ENCODE measurements at regions not wholly inside any gene's neighbourhood (a gene's known extent, or its start where the extent isn't known, plus 50 kb on each side); places are given as distances from the start of the nearest gene placed in this dataset.

DNA sequence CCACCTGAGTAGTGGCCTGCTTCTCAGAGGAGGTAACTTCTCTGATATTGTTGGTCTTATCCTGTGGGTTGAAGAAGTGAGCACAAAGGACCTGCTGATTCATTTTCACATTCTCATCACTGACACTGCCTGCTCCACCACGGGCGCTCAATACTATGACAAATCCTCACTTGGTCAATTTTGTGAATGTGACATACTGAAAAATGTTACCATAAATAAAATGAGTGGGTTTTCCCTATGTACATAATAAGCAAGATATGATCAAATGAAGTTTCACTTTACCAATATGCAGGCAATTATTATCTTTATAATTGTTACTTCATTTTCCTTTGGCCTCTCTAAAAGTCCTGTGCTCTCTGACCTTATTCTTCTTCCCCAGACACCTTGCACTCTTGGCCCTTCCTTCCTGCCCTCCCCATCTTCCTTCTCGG, 71.5 kb upstream of the RIPOR2 start:
- no peak for TF ChIP-seq EZH2phosphoT487 (IDR thresholded peaks at IDR 0.05; ENCODE audit: borderline replicate concordance)
- TF ChIP-seq, protein P1, sequence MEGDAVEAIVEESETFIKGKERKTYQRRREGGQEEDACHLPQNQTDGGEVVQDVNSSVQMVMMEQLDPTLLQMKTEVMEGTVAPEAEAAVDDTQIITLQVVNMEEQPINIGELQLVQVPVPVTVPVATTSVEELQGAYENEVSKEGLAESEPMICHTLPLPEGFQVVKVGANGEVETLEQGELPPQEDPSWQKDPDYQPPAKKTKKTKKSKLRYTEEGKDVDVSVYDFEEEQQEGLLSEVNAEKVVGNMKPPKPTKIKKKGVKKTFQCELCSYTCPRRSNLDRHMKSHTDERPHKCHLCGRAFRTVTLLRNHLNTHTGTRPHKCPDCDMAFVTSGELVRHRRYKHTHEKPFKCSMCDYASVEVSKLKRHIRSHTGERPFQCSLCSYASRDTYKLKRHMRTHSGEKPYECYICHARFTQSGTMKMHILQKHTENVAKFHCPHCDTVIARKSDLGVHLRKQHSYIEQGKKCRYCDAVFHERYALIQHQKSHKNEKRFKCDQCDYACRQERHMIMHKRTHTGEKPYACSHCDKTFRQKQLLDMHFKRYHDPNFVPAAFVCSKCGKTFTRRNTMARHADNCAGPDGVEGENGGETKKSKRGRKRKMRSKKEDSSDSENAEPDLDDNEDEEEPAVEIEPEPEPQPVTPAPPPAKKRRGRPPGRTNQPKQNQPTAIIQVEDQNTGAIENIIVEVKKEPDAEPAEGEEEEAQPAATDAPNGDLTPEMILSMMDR (conservative IDR thresholded peaks at IDR 0.05; ENCODE audit: low read length) = no peak
- H4K20me1 ChIP-seq (ENCODE audit: insufficient read depth, low read length, poor library complexity, severe bottlenecking) = peaks cover 49% of the 10 kb centered on the region
- no peaks in the 10 kb centered on the region for H3K27me3 ChIP-seq (ENCODE audit: insufficient read depth, low read length, poor library complexity, severe bottlenecking)
- H3K9me3 ChIP-seq (ENCODE audit: insufficient read depth, low read depth, low read length) = no peaks in the 10 kb centered on the region
- H3K4me3 ChIP-seq (ENCODE audit: low read length, poor library complexity, severe bottlenecking) = peak overlapping the region; percentile 30
- H3F3A ChIP-seq (ENCODE audit: low read depth) = no peaks in the 10 kb centered on the region
- H3K4me2 ChIP-seq (ENCODE audit: low read depth, low read length, poor library complexity, severe bottlenecking) = peak overlapping the region; percentile 68
- H3K4me1 ChIP-seq (ENCODE audit: insufficient read depth, low read length, poor library complexity, severe bottlenecking) = peaks cover 35% of the 10 kb centered on the region
- peaks cover 91% of the 10 kb centered on the region for H3K79me2 ChIP-seq (ENCODE audit: insufficient read depth, low read length)
- H3K9ac ChIP-seq (ENCODE audit: low read depth, low read length, poor library complexity, severe bottlenecking) = peak overlapping the region; percentile 51
- no peak overlapping the region for H2AFZ ChIP-seq (ENCODE audit: low read length)
- no peaks in the 10 kb centered on the region for H3K9me2 ChIP-seq (replicated peaks; ENCODE audit: low read depth, low read length)
- H3K36me3 ChIP-seq (ENCODE audit: insufficient read depth, low read length) = peaks cover 21% of the 10 kb centered on the region; the same call in 1 of the 2 replicates

DNA sequence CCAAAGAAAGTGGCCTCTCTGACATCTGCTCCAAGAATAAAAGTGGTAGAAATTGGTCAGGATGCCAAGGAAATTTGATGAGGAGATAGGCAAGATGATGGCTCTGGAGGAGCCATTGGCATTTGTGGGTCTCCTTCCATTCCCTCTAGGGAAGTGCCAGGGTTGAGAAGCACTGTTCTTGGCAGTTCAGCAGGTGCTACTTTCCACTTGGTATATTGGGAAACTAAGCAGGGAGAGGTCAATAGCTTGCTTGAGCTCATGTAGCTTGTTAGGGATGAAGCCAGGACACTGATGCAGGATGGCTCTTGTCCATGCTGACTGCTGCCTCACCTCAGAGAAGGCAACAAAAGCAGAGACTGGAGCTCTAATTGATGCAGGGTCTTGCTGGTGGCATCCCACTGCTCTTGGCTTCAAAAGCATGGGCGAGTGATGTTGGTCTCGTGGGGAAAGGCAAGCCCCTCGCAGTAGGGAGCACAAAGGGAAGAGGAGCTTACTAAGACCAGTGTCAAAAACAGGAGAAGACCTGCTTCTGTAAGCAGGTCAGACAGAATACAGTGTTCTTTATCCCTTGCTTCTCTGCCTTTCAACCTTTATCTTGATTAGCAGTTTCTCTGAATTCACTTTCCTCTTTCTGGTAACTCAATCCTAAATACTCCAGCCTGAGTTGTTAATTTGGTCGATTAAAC, 73.1 kb upstream of the RIPOR2 start:
- peaks cover 35% of the 10 kb centered on the region for H3K4me1 ChIP-seq (ENCODE audit: insufficient read depth, low read length, poor library complexity, severe bottlenecking)
- H3K9me2 ChIP-seq (replicated peaks; ENCODE audit: low read depth, low read length) = no peaks in the 10 kb centered on the region
- peak overlapping the region; percentile 6 for H3K4me2 ChIP-seq (ENCODE audit: low read depth, low read length, poor library complexity, severe bottlenecking)
- H3F3A ChIP-seq (ENCODE audit: low read depth) = no peaks in the 10 kb centered on the region
- H2AFZ ChIP-seq (ENCODE audit: low read length) = no peak overlapping the region
- H4K20me1 ChIP-seq (ENCODE audit: insufficient read depth, low read length, poor library complexity, severe bottlenecking) = peaks cover 57% of the 10 kb centered on the region
- TF ChIP-seq, protein P1 (conservative IDR thresholded peaks at IDR 0.05; ENCODE audit: low read length) = no peak
- TF ChIP-seq EZH2phosphoT487 (IDR thresholded peaks at IDR 0.05; ENCODE audit: borderline replicate concordance) = no peak
- peaks cover 13% of the 10 kb centered on the region for H3K36me3 ChIP-seq (ENCODE audit: insufficient read depth, low read length)
- no peaks in the 10 kb centered on the region for H3K9me3 ChIP-seq (ENCODE audit: insufficient read depth, low read depth, low read length)
- no peaks in the 10 kb centered on the region for H3K27me3 ChIP-seq (ENCODE audit: insufficient read depth, low read length, poor library complexity, severe bottlenecking)
- H3K4me3 ChIP-seq (ENCODE audit: low read length, poor library complexity, severe bottlenecking) = no peak overlapping the region
- H3K79me2 ChIP-seq (ENCODE audit: insufficient read depth, low read length) = peaks cover 90% of the 10 kb centered on the region
- no peak overlapping the region for H3K9ac ChIP-seq (ENCODE audit: low read depth, low read length, poor library complexity, severe bottlenecking)

DNA sequence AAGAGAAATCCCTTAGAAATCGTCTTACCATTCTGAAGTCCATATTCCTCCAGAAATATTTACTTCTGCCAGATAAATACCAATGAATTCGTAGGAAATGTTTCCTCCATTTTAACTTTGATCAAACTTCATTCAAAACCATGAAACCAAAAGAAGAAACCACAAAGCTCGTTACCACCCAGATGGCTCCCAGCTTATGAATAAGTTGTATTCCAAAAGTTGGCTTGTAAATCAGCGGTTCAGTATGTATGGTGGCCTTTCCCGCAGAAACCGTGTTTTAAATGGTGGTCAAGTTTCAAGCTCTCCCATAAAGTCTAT, 73.6 kb upstream of the RIPOR2 start:
- Histone ChIP-seq H2AFZ (ENCODE audit: low read length) (no peak overlapping the region), H3F3A (ENCODE audit: low read depth) (no peaks in the 10 kb centered on the region), H3K79me2 (ENCODE audit: insufficient read depth, low read length) (peaks cover 90% of the 10 kb centered on the region), H3K9me2 (replicated peaks; ENCODE audit: low read depth, low read length) (no peaks in the 10 kb centered on the region), H3K36me3 (ENCODE audit: insufficient read depth, low read length) (peaks cover 13% of the 10 kb centered on the region), H3K9me3 (ENCODE audit: insufficient read depth, low read depth, low read length) (no peaks in the 10 kb centered on the region), H3K4me1 (ENCODE audit: insufficient read depth, low read length, poor library complexity, severe bottlenecking) (peaks cover 35% of the 10 kb centered on the region), H3K4me3 (ENCODE audit: low read length, poor library complexity, severe bottlenecking) (no peak overlapping the region), H4K20me1 (ENCODE audit: insufficient read depth, low read length, poor library complexity, severe bottlenecking) (peaks cover 57% of the 10 kb centered on the region), H3K9ac (ENCODE audit: low read depth, low read length, poor library complexity, severe bottlenecking) (no peak overlapping the region), H3K4me2 (ENCODE audit: low read depth, low read length, poor library complexity, severe bottlenecking) (peak overlapping the region; percentile 6), H3K27me3 (ENCODE audit: insufficient read depth, low read length, poor library complexity, severe bottlenecking) (no peaks in the 10 kb centered on the region)
- TF ChIP-seq EZH2phosphoT487 (IDR thresholded peaks at IDR 0.05; ENCODE audit: borderline replicate concordance) = no peak
- TF ChIP-seq, protein P1 (conservative IDR thresholded peaks at IDR 0.05; ENCODE audit: low read length) = no peak

Measured in Loucy (cell line).